Fibroblast of the aortic adventitia (primary cell): ENCODE measurements at regions not wholly inside any gene's neighbourhood (a gene's known extent, or its start where the extent isn't known, plus 50 kb on each side); places are given as distances from the start of the nearest gene placed in this dataset.

Experiments
- DNase-seq: peaks from one replicate; pipeline ENCODE4 v3.0.0-alpha.2; 2010; ENCODE audit warnings: low read depth
- H3K4me3 ChIP-seq: 2 replicates; pipeline ENCODE4 v1.5.1; 2011; ENCODE audit warnings: low read depth, mild to moderate bottlenecking, control low read depth, low read length, moderate library complexity
- CTCF ChIP-seq: IDR thresholded peaks from 2 replicates; pipeline ENCODE4 v1.5.1; 2011; ENCODE audit warnings: mild to moderate bottlenecking, low read length, control low read depth, inconsistent platforms; ENCODE audit not compliant: insufficient read depth

- no peak for TF ChIP-seq CTCF
- no peak overlapping the region for H3K4me3 ChIP-seq
- DNase-seq, result no peak
Observed at GRCh38 chr5:174275959-174276358, 230.5 kb downstream of the NSG2 start.

GRCh38 chr5:174281089-174281760 lies 235.7 kb downstream of the NSG2 start:
- no peak overlapping the region for H3K4me3 ChIP-seq
- TF ChIP-seq CTCF, result no peak
- DNase-seq, result no peak

DNA sequence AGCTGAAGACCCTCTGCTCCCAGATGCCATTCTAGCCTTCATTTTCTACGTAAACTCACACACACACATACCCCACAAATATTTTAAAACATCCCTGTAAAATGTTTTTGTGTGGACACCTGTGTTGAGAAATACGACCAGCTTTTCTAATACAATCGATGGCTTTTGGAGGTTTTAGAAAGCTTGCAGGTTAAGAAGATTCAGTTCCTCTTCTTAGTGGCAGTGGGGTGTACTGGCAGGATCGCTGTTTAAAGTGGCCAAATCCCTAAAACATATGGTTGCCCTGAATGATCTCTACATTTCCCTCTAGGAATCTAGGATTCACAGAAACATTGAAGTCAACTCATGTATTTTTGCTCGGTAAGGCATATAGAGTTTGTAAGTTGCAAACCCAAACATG lies 236.3 kb downstream of the NSG2 start:
- no peak for DNase-seq
- no peak overlapping the region for H3K4me3 ChIP-seq
- TF ChIP-seq CTCF, result no peak

DNA sequence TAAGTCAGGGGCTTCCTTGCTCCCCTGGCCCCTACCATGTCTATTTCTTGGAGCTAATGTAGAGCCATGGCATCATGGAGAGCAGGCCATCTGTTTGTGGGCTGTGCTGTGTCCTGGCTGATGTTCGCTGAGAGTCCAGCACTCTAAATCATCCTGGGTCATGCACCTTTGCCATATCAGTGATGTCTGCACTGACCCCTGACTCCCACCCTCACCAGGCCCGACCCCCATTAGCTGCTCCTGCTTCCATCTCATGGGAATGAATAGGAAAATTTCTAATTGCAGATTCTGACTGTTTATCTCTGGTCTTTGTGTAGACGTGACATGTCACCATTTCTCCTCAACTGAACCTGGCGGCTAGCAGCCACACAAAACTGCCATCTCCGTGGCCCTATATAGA lies 236.9 kb downstream of the NSG2 start:
- H3K4me3 ChIP-seq, result no peak overlapping the region
- no peak for TF ChIP-seq CTCF
- DNase-seq, result no peak

GRCh38 chr5:174283211-174284005 lies 237.9 kb downstream of the NSG2 start:
- no peak for DNase-seq
- no peak for TF ChIP-seq CTCF
- no peak overlapping the region for H3K4me3 ChIP-seq

DNA sequence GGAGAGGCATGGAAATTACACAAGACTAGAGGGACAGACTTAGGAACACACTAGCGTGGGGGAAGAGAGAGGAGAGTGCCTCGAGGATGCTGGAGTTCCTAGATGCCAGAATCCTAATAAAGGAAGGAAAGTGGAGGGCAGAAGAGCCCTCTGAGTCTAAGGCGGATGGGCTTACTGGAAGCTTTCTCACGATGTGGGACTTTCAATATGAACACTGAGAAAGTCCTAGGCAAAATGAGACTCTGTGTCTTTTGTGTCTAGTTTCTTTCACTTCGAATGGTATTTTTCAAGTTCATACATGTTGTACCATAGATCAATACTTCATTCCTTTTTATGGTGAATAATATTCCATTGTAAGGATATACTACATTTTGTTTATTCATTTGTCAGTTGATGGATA lies 239.4 kb downstream of the NSG2 start:
- no peak for TF ChIP-seq CTCF
- DNase-seq, result no peak

More for the DNA sequence above, 239.4 kb downstream of the NSG2 start:
- H3K4me3 ChIP-seq, result no peak overlapping the region
